Hepatocyte (in vitro differentiated cells): ENCODE measurements at regions not wholly inside any gene's neighbourhood (a gene's known extent, or its start where the extent isn't known, plus 50 kb on each side); places are given as distances from the start of the nearest gene placed in this dataset.

Experiments used
- DNase-seq: peaks from one replicate; pipeline ENCODE4 v3.0.0-alpha.2; 2016; ENCODE audit warnings: low spot score
- H2AFZ ChIP-seq: fragments of 200-600 bp; sonication (generic); 2 replicates; pipeline ENCODE4 v1.6.0; 2016; ENCODE audit warnings: antibody characterized with exemption, mild to moderate bottlenecking
- H3K27ac ChIP-seq: fragments of 200-600 bp; sonication (generic); 2 replicates; pipeline ENCODE4 v1.5.1; 2016; ENCODE audit warnings: mild to moderate bottlenecking
- H3K27me3 ChIP-seq: fragments of 200-600 bp; sonication (generic); 2 replicates; pipeline ENCODE4 v1.6.1; 2016
- H3K36me3 ChIP-seq: fragments of 200-600 bp; sonication (generic); replicated peaks from 2 replicates; pipeline ENCODE4 v1.5.1; 2016; ENCODE audit warnings: low read depth; ENCODE audit not compliant: insufficient read depth
- H3K4me1 ChIP-seq: fragments of 200-600 bp; sonication (generic); 2 replicates; pipeline ENCODE4 v1.5.1; 2016; ENCODE audit warnings: mild to moderate bottlenecking, moderate library complexity; ENCODE audit not compliant: insufficient read depth
- H3K4me2 ChIP-seq: fragments of 200-600 bp; sonication (generic); 2 replicates; pipeline ENCODE4 v1.6.0; 2016
- H3K4me3 ChIP-seq: fragments of 200-600 bp; sonication (generic); 2 replicates; pipeline ENCODE4 v1.5.1; 2016; ENCODE audit warnings: mild to moderate bottlenecking
- H3K79me2 ChIP-seq: fragments of 200-600 bp; sonication (generic); 2 replicates; pipeline ENCODE4 v1.6.0; 2017; ENCODE audit warnings: mild to moderate bottlenecking
- H3K9me2 ChIP-seq: fragments of 200-600 bp; sonication (generic); replicated peaks from 2 replicates; pipeline ENCODE4 v1.6.0; 2017; ENCODE audit warnings: mild to moderate bottlenecking; ENCODE audit not compliant: insufficient read depth
- H3K9me3 ChIP-seq: fragments of 200-600 bp; sonication (generic); 2 replicates; pipeline ENCODE4 v1.5.1; 2016; ENCODE audit warnings: low read depth, mild to moderate bottlenecking
- H4K20me1 ChIP-seq: fragments of 200-600 bp; sonication (generic); 2 replicates; pipeline ENCODE4 v1.6.0; 2016; ENCODE audit warnings: mild to moderate bottlenecking; ENCODE audit not compliant: insufficient read depth, poor library complexity, severe bottlenecking
- CTCF ChIP-seq: fragments of 200-600 bp; sonication (generic); IDR thresholded peaks from 2 replicates; pipeline ENCODE4 v1.5.1; 2016; ENCODE audit warnings: antibody characterized with exemption, mild to moderate bottlenecking; ENCODE audit not compliant: poor library complexity
- EZH2 ChIP-seq: fragments of 200-600 bp; sonication (generic); IDR thresholded peaks from 2 replicates; pipeline ENCODE4 v1.6.1; 2016; ENCODE audit warnings: antibody characterized with exemption, mild to moderate bottlenecking, borderline replicate concordance
- EZH2phosphoT487 ChIP-seq: fragments of 200-600 bp; sonication (generic); IDR thresholded peaks from one replicate; pipeline ENCODE4 v1.6.1; 2018; ENCODE audit warnings: antibody characterized with exemption, mild to moderate bottlenecking, low read depth, moderate library complexity; ENCODE audit not compliant: unreplicated experiment, severe bottlenecking
- WGBS: methylation state at CpG from one replicate; pipeline ENCODE4 v1.1.6; 2016; ENCODE audit warnings: low lambda C conversion rate; ENCODE audit errors: missing lambda C conversion rate; 5-methylcytosine and 5-hydroxymethylcytosine counted together

GRCh38 chr9:8208465-8208864 is 408.9 kb upstream of the DMAC1 start:
- 93% methylated on average over 2 of the region's 2 CpGs for whole genome bisulfite sequencing
- no peak for DNase-seq
- H3K36me3 ChIP-seq = no peaks in the 10 kb centered on the region
- no peak overlapping the region for H2AFZ ChIP-seq
- H4K20me1 ChIP-seq = no peaks in the 10 kb centered on the region
- H3K79me2 ChIP-seq = no peaks in the 10 kb centered on the region
- TF ChIP-seq CTCF = no peak
- TF ChIP-seq EZH2 = no peak
- TF ChIP-seq EZH2phosphoT487 = no peak
- no peak overlapping the region for H3K4me2 ChIP-seq
- H3K4me3 ChIP-seq = no peak overlapping the region
- H3K27ac ChIP-seq = no peak overlapping the region
- H3K27me3 ChIP-seq = no peaks in the 10 kb centered on the region
- no peaks in the 10 kb centered on the region for H3K4me1 ChIP-seq
- no peaks in the 10 kb centered on the region for H3K9me3 ChIP-seq
- H3K9me2 ChIP-seq = no peaks in the 10 kb centered on the region

- Histone ChIP-seq H3K9me2 (no peaks in the 10 kb centered on the region), H3K4me3 (no peak overlapping the region), H3K4me1 (no peaks in the 10 kb centered on the region), H3K27me3 (no peaks in the 10 kb centered on the region), H3K36me3 (no peaks in the 10 kb centered on the region), H2AFZ (no peak overlapping the region), H3K9me3 (no peaks in the 10 kb centered on the region), H3K79me2 (no peaks in the 10 kb centered on the region), H3K4me2 (no peak overlapping the region), H3K27ac (no peak overlapping the region), H4K20me1 (no peaks in the 10 kb centered on the region)
- 88% methylated on average over 1 of the region's 1 CpG for WGBS
- TF ChIP-seq CTCF (no peak), EZH2phosphoT487 (no peak), EZH2 (no peak)
- DNase-seq = no peak
Observed at GRCh38 chr9:8207596-8207995, 408.0 kb upstream of the DMAC1 start.

GRCh38 chr9:8206720-8207119 is 407.1 kb upstream of the DMAC1 start:
- Histone ChIP-seq H3K9me3 (no peaks in the 10 kb centered on the region), H3K27ac (no peak overlapping the region), H3K4me2 (no peak overlapping the region), H2AFZ (no peak overlapping the region), H4K20me1 (no peaks in the 10 kb centered on the region), H3K79me2 (no peaks in the 10 kb centered on the region), H3K4me1 (no peaks in the 10 kb centered on the region), H3K9me2 (no peaks in the 10 kb centered on the region), H3K4me3 (no peak overlapping the region), H3K36me3 (no peaks in the 10 kb centered on the region), H3K27me3 (no peaks in the 10 kb centered on the region)
- no peak for DNase-seq
- WGBS = 67% methylated on average over 2 of the region's 2 CpGs
- TF ChIP-seq CTCF = no peak

GRCh38 chr9:8205576-8205975 is 406.0 kb upstream of the DMAC1 start:
- TF ChIP-seq EZH2 = no peak
- no peak for TF ChIP-seq EZH2phosphoT487
- TF ChIP-seq CTCF = no peak
- DNase-seq = no peak

More at GRCh38 chr9:8205576-8205975, 406.0 kb upstream of the DMAC1 start:
- no peaks in the 10 kb centered on the region for H3K79me2 ChIP-seq
- H3K9me2 ChIP-seq = no peaks in the 10 kb centered on the region
- H3K9me3 ChIP-seq = no peaks in the 10 kb centered on the region
- no peaks in the 10 kb centered on the region for H4K20me1 ChIP-seq
- no peak overlapping the region for H3K4me3 ChIP-seq
- H3K4me2 ChIP-seq = no peak overlapping the region
- H3K36me3 ChIP-seq = no peaks in the 10 kb centered on the region
- H3K27ac ChIP-seq = no peak overlapping the region
- H3K27me3 ChIP-seq = no peaks in the 10 kb centered on the region
- H3K4me1 ChIP-seq = no peaks in the 10 kb centered on the region
- H2AFZ ChIP-seq = no peak overlapping the region
